Fibroblast of skin of right biceps (primary cell): ENCODE measurements at regions not wholly inside any gene's neighbourhood (a gene's known extent, or its start where the extent isn't known, plus 50 kb on each side); places are given as distances from the start of the nearest gene placed in this dataset.
A peak's percentile ranks its signal among the peaks of the same experiment; 100 is the strongest.

Source experiments
- DNase-seq: peaks from one replicate; pipeline ENCODE4 v3.0.0-alpha.2; 2013

GRCh38 chr2:6556755-6557154 lies 309.0 kb downstream of the CMPK2 start:
- DNase-seq: peak; percentile 80

GRCh38 chr2:6557737-6558136 lies 308.0 kb downstream of the CMPK2 start:
- no peak for DNase-seq

- no peak for DNase-seq
These were observed 302.9 kb downstream of the CMPK2 start for GRCh38 chr2:6562771-6563170.

GRCh38 chr2:6564326-6564725 lies 301.4 kb downstream of the CMPK2 start:
- DNase-seq: peak; percentile 9

- no peak for DNase-seq
These were observed 291.6 kb downstream of the CMPK2 start for GRCh38 chr2:6574121-6574520.

GRCh38 chr2:6576302-6576701 lies 289.4 kb downstream of the CMPK2 start:
- DNase-seq: peak; percentile 84

- DNase-seq: no peak
These were observed 287.7 kb downstream of the CMPK2 start for GRCh38 chr2:6577960-6578359.

GRCh38 chr2:6578416-6578815 lies 287.3 kb downstream of the CMPK2 start:
- DNase-seq: peak; percentile 17

- no peak for DNase-seq
These were observed 286.4 kb downstream of the CMPK2 start for GRCh38 chr2:6579281-6579680.

- peak; percentile 79 for DNase-seq
These were observed 284.7 kb downstream of the CMPK2 start for GRCh38 chr2:6580982-6581381.

GRCh38 chr2:6589150-6589549 lies 276.6 kb downstream of the CMPK2 start:
- no peak for DNase-seq

- no peak for DNase-seq
These were observed 275.3 kb downstream of the CMPK2 start for GRCh38 chr2:6590442-6590841.

GRCh38 chr2:6602471-6602870 lies 263.2 kb downstream of the CMPK2 start:
- no peak for DNase-seq

GRCh38 chr2:6605836-6606505 lies 259.7 kb downstream of the CMPK2 start:
- no peak for DNase-seq

- DNase-seq: no peak
These were observed 247.9 kb downstream of the CMPK2 start for GRCh38 chr2:6617794-6618193.

GRCh38 chr2:6618201-6618600 lies 247.5 kb downstream of the CMPK2 start:
- DNase-seq: no peak

GRCh38 chr2:6623746-6624145 lies 242.0 kb downstream of the CMPK2 start:
- no peak for DNase-seq

GRCh38 chr2:6626401-6627012 lies 239.2 kb downstream of the CMPK2 start:
- no peak for DNase-seq

- no peak for DNase-seq
These were observed 238.4 kb downstream of the CMPK2 start for GRCh38 chr2:6627316-6627715.

GRCh38 chr2:6630209-6630608 lies 235.5 kb downstream of the CMPK2 start:
- no peak for DNase-seq

GRCh38 chr2:6635296-6635695 lies 230.4 kb downstream of the CMPK2 start:
- DNase-seq: no peak

- DNase-seq: no peak
These were observed 228.4 kb downstream of the CMPK2 start for GRCh38 chr2:6637330-6637729.

- no peak for DNase-seq
These were observed 225.6 kb downstream of the CMPK2 start for GRCh38 chr2:6639929-6640620.

GRCh38 chr2:6640621-6641015 lies 225.1 kb downstream of the CMPK2 start:
- no peak for DNase-seq
